CD4-positive, alpha-beta T cell (primary cell): ENCODE measurements at regions not wholly inside any gene's neighbourhood (a gene's known extent, or its start where the extent isn't known, plus 50 kb on each side); places are given as distances from the start of the nearest gene placed in this dataset.
"Not testable (repeated sequence)": the region's sequence is repeated elsewhere in the genome, so short reads cannot be mapped to it uniquely, and the experiment has no call there.

Experiments
- ATAC-seq: fragments of 200-7000 bp; cut with Tn5 transposase; one replicate; pipeline ENCODE4 v1.10.0; 2022; ENCODE audit warnings: mild to moderate bottlenecking; ENCODE audit not compliant: poor library complexity
- CTCF ChIA-PET: fragments of 350-600 bp; sonication (Branson Sonifier 250); formaldehyde crosslinking; loops from one replicate; lab custom pipeline; 2021; ENCODE audit warnings: antibody characterized with exemption, inconsistent platforms; lab: Charles Lee
- POLR2A ChIA-PET: fragments of 350-600 bp; sonication (Branson Sonifier 250); formaldehyde crosslinking; loops from one replicate; lab custom pipeline; 2021; ENCODE audit warnings: antibody characterized with exemption, inconsistent platforms; lab: Charles Lee
- DNase-seq, 14 experiments: peaks; one replicate each; pipeline ENCODE4 v3.0.0-alpha.2; 2013 to 2020; ENCODE audit warnings: mixed read lengths in 2 of 14
- H3K27ac ChIP-seq, 2 donors: one replicate each; pipeline versions ENCODE4 v1.5.1 to v1.7.0; 2013; ENCODE audit warnings: low read length in 2 of 2, low read depth in 1 of 2, mild to moderate bottlenecking in 1 of 2
- H3K27me3 ChIP-seq, 2 experiments: 1 replicate in 1 of 2; 2 replicates in 1 of 2; pipeline versions ENCODE4 v1.6.1 to v1.7.0; 2013; ENCODE audit warnings: low read length in 2 of 2, control low read depth in 1 of 2, mild to moderate bottlenecking in 1 of 2, moderate library complexity in 1 of 2; ENCODE audit not compliant: insufficient read depth in 2 of 2, control insufficient read depth in 1 of 2
- H3K36me3 ChIP-seq: one replicate; pipeline ENCODE4 v1.6.1; 2013; ENCODE audit warnings: low read length, control low read depth; ENCODE audit not compliant: insufficient read depth
- H3K4me1 ChIP-seq: one replicate; pipeline ENCODE4 v1.6.1; 2013; ENCODE audit warnings: low read length, control low read depth; ENCODE audit not compliant: insufficient read depth
- H3K4me3 ChIP-seq: one replicate; pipeline ENCODE4 v1.5.1; 2013; ENCODE audit warnings: mild to moderate bottlenecking, low read length, moderate library complexity
- H3K9me3 ChIP-seq, 2 experiments: 1 replicate in 1 of 2; 2 replicates in 1 of 2; pipeline versions ENCODE4 v1.6.1 to v1.7.0; 2013; ENCODE audit warnings: low read length in 2 of 2, mild to moderate bottlenecking in 2 of 2, control low read depth in 1 of 2, moderate library complexity in 1 of 2; ENCODE audit not compliant: control insufficient read depth in 1 of 2, insufficient read depth in 1 of 2
- H3K27ac Mint-ChIP-seq: one replicate; pipeline ENCODE4 v1.8.0; 2020; ENCODE audit warnings: mixed read lengths
- H3K27me3 Mint-ChIP-seq: one replicate; pipeline ENCODE4 v1.8.0; 2021; ENCODE audit warnings: mixed read lengths
- H3K36me3 Mint-ChIP-seq: one replicate; pipeline ENCODE4 v1.8.0; 2021; ENCODE audit warnings: low read depth, mixed read lengths
- H3K4me1 Mint-ChIP-seq: one replicate; pipeline ENCODE4 v1.8.0; 2021; ENCODE audit warnings: low read depth, mixed read lengths
- H3K4me3 Mint-ChIP-seq: one replicate; pipeline ENCODE4 v1.8.0; 2020; ENCODE audit warnings: mild to moderate bottlenecking, mixed read lengths
- H3K9me3 Mint-ChIP-seq: one replicate; pipeline ENCODE4 v1.8.0; 2020; ENCODE audit warnings: mixed read lengths
- CTCF ChIP-seq: fragments of 200-600 bp; IDR thresholded peaks from one replicate; pipeline ENCODE4 v1.8.0; 2022; ENCODE audit warnings: antibody characterized with exemption, mild to moderate bottlenecking
- intact Hi-C, 2 experiments: fragments of 100-400 bp; cut with DNase I in 1 of 2; cut with micrococcal nuclease in 1 of 2; formaldehyde crosslinking; loops; one replicate each; pipeline versions ENCODE4 v1.15.1 to v1.9.0; 2023 to 2025; cut with DNase I, micrococcal nuclease

- POLR2A ChIA-PET: no interaction called here
- Histone ChIP-seq H3K4me1 (no peaks in the 10 kb centered on the region), H3K9me3 (peaks cover 0 to 19% of the 10 kb centered on the region in 2 experiments), H3K36me3 (no peaks in the 10 kb centered on the region), H3K27me3 (no peaks in the 10 kb centered on the region), H3K4me3 (no peak overlapping the region), H3K27ac (no peak overlapping the region)
- intact Hi-C loops: no loop called here
- no peak for ATAC-seq
- CTCF ChIA-PET: no interaction called here
- Mint-ChIP-seq H3K27me3 (peaks cover 10% of the 10 kb centered on the region), H3K27ac (no peak overlapping the region), H3K4me3 (no peak overlapping the region), H3K36me3 (no peaks in the 10 kb centered on the region), H3K9me3 (no peaks in the 10 kb centered on the region), H3K4me1 (no peaks in the 10 kb centered on the region)
- DNase-seq: no peak
- no peak for TF ChIP-seq CTCF
These were observed 232.2 kb downstream of the DHX15 start for GRCh38 chr4:24352112-24352511.

- H3K27ac ChIP-seq, DNase-seq, POLR2A ChIA-PET, ATAC-seq, H3K27me3 Mint-ChIP-seq, H3K4me3 ChIP-seq, intact Hi-C loops, H3K27me3 ChIP-seq, H3K9me3 Mint-ChIP-seq, H3K36me3 Mint-ChIP-seq, CTCF ChIA-PET, H3K27ac Mint-ChIP-seq, H3K4me3 Mint-ChIP-seq, H3K36me3 ChIP-seq, H3K4me1 ChIP-seq, H3K4me1 Mint-ChIP-seq: not testable (repeated sequence)
- peaks cover 0 to 19% of the 10 kb centered on the region in 2 experiments for H3K9me3 ChIP-seq
These were observed 235.0 kb downstream of the DHX15 start for GRCh38 chr4:24349168-24349996.

DNA sequence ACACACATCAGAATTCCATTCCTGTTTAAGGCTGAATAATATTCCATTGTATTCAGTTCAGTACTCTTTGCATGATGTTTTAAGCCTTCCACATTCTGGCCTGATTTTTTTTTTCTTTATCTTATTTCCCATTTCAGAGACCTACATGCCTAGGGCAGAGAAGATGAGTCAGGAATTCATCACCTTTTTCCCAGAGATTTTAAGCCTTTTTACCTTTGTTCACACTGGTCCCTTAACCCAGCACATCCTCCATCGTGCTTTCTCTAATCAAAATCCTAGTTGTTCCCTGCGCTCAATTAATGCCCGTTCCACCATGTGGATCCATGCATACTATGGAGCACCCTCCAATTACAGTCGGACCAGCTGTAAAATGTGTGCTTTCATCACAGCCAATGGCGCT is 245.1 kb downstream of the DHX15 start:
- no peaks in the 10 kb centered on the region for H3K27me3 ChIP-seq
- H3K27me3 Mint-ChIP-seq: no peaks in the 10 kb centered on the region
- DNase-seq (no peak), ATAC-seq (no peak)
- intact Hi-C loops: no loop called here
- peaks cover 6% of the 10 kb centered on the region for H3K9me3 Mint-ChIP-seq
- H3K27ac ChIP-seq: no peak overlapping the region
- POLR2A ChIA-PET: no interaction called here
- H3K4me1 ChIP-seq: no peaks in the 10 kb centered on the region
- no peak overlapping the region for H3K4me3 Mint-ChIP-seq
- no peak overlapping the region for H3K4me3 ChIP-seq
- CTCF ChIA-PET: no interaction called here
- no peak for TF ChIP-seq CTCF
- no peaks in the 10 kb centered on the region for H3K36me3 Mint-ChIP-seq
- no peak overlapping the region for H3K27ac Mint-ChIP-seq
- no peaks in the 10 kb centered on the region for H3K4me1 Mint-ChIP-seq
- H3K36me3 ChIP-seq: no peaks in the 10 kb centered on the region
- peaks cover 0 to 3% of the 10 kb centered on the region in 2 experiments for H3K9me3 ChIP-seq
